H9 (cell line): ENCODE measurements at regions not wholly inside any gene's neighbourhood (a gene's known extent, or its start where the extent isn't known, plus 50 kb on each side); places are given as distances from the start of the nearest gene placed in this dataset.

Experiments
- DNase-seq: peaks from one replicate; pipeline ENCODE4 v3.0.0-alpha.2; 2017
- H2AFZ ChIP-seq: one replicate; pipeline ENCODE4 v1.6.1; 2013; ENCODE audit warnings: mild to moderate bottlenecking, low read length, control low read depth, moderate library complexity
- H2AK5ac ChIP-seq: 2 replicates; pipeline ENCODE4 v1.6.1; 2013; ENCODE audit warnings: low read length, control low read depth, mixed read lengths; ENCODE audit not compliant: insufficient read length
- H2BK120ac ChIP-seq: one replicate; pipeline ENCODE4 v1.6.1; 2013; ENCODE audit warnings: low read depth, mild to moderate bottlenecking, low read length, control low read depth, inconsistent platforms; ENCODE audit not compliant: poor library complexity, severe bottlenecking
- H2BK12ac ChIP-seq: 2 replicates; pipeline ENCODE4 v1.6.1; 2013; ENCODE audit warnings: low read length, control low read depth, mixed read lengths, low read depth; ENCODE audit not compliant: insufficient read length
- H2BK15ac ChIP-seq: 2 replicates; pipeline ENCODE4 v1.6.1; 2013; ENCODE audit warnings: low read depth, low read length, control low read depth
- H2BK20ac ChIP-seq: one replicate; pipeline ENCODE4 v1.6.1; 2013; ENCODE audit warnings: low read depth, mild to moderate bottlenecking, low read length, control low read depth, inconsistent platforms; ENCODE audit not compliant: poor library complexity, severe bottlenecking
- H2BK5ac ChIP-seq: 2 replicates; pipeline ENCODE4 v1.6.1; 2013; ENCODE audit warnings: low read length, control low read depth, mixed read lengths; ENCODE audit not compliant: insufficient read length
- H3K14ac ChIP-seq: 2 replicates; pipeline ENCODE4 v1.6.1; 2013; ENCODE audit warnings: low read length, control low read depth; ENCODE audit not compliant: insufficient read depth
- H3K18ac ChIP-seq: 2 replicates; pipeline ENCODE4 v1.6.1; 2013; ENCODE audit warnings: low read depth, mild to moderate bottlenecking, mixed read lengths, low read length, control low read depth; ENCODE audit not compliant: insufficient read length
- H3K23ac ChIP-seq: 2 replicates; pipeline ENCODE4 v1.6.1; 2013; ENCODE audit warnings: low read length, control low read depth, mixed read lengths, low read depth; ENCODE audit not compliant: insufficient read length
- H3K23me2 ChIP-seq: 2 replicates; pipeline ENCODE4 v1.6.1; 2013; ENCODE audit warnings: low read depth, mild to moderate bottlenecking, mixed read lengths, low read length, control low read depth; ENCODE audit not compliant: insufficient read length, poor library complexity, severe bottlenecking
- H3K27ac ChIP-seq: 2 replicates; pipeline ENCODE4 v1.5.1; 2013; ENCODE audit warnings: low read length, control low read depth, mixed read lengths, low read depth; ENCODE audit not compliant: insufficient read length
- H3K27me3 ChIP-seq: 2 replicates; pipeline ENCODE4 v1.6.1; 2013; ENCODE audit warnings: low read length, control low read depth, inconsistent platforms; ENCODE audit not compliant: insufficient read depth
- H3K4ac ChIP-seq: 2 replicates; pipeline ENCODE4 v1.6.1; 2013; ENCODE audit warnings: low read depth, mild to moderate bottlenecking, control low read depth, inconsistent platforms, low read length, moderate library complexity
- H3K4me1 ChIP-seq: 2 replicates; pipeline ENCODE4 v1.6.1; 2013; ENCODE audit warnings: low read length, control low read depth, inconsistent platforms; ENCODE audit not compliant: insufficient read depth
- H3K4me2 ChIP-seq: 2 replicates; pipeline ENCODE4 v1.6.1; 2013; ENCODE audit warnings: low read length, control low read depth, mixed read lengths; ENCODE audit not compliant: insufficient read length, insufficient read depth
- H3K56ac ChIP-seq: 2 replicates; pipeline ENCODE4 v1.6.1; 2013; ENCODE audit warnings: low read depth, mild to moderate bottlenecking, mixed read lengths, low read length, control low read depth; ENCODE audit not compliant: insufficient read length
- H3K79me1 ChIP-seq: 2 replicates; pipeline ENCODE4 v1.6.1; 2013; ENCODE audit warnings: low read depth, mild to moderate bottlenecking, moderate library complexity, low read length, control low read depth, inconsistent platforms; ENCODE audit not compliant: insufficient read depth, poor library complexity, severe bottlenecking
- H3K79me2 ChIP-seq: 2 replicates; pipeline ENCODE4 v1.6.1; 2013; ENCODE audit warnings: low read length, control low read depth, inconsistent platforms; ENCODE audit not compliant: insufficient read depth
- H3K9ac ChIP-seq: 2 replicates; pipeline ENCODE4 v1.6.1; 2013; ENCODE audit warnings: low read length, control low read depth, mixed read lengths; ENCODE audit not compliant: insufficient read length; ENCODE audit errors: extremely low read depth
- H3K9me3 ChIP-seq: one replicate; pipeline ENCODE4 v1.6.1; 2013; ENCODE audit warnings: low read depth, low read length, inconsistent platforms; ENCODE audit not compliant: control insufficient read depth
- H3T11ph ChIP-seq: one replicate; pipeline ENCODE4 v1.6.1; 2013; ENCODE audit warnings: mild to moderate bottlenecking, low read length, control low read depth, inconsistent platforms
- H4K20me1 ChIP-seq: one replicate; pipeline ENCODE4 v1.6.1; 2013; ENCODE audit not compliant: control insufficient read depth, insufficient read length, insufficient read depth
- H4K5ac ChIP-seq: 2 replicates; pipeline ENCODE4 v1.6.1; 2013; ENCODE audit warnings: low read depth, mild to moderate bottlenecking, mixed read lengths, low read length, control low read depth; ENCODE audit not compliant: insufficient read length
- H4K8ac ChIP-seq: replicated peaks from 2 replicates; pipeline ENCODE4 v1.6.1; 2013; ENCODE audit warnings: low read length, control low read depth, mixed read lengths, low read depth; ENCODE audit not compliant: insufficient read length
- H4K91ac ChIP-seq: 2 replicates; pipeline ENCODE4 v1.6.1; 2013; ENCODE audit warnings: low read depth, mild to moderate bottlenecking, moderate library complexity, mixed read lengths, low read length, control low read depth; ENCODE audit not compliant: insufficient read length
- H3K27ac Mint-ChIP-seq, 3 experiments: 2 replicates in 2 of 3; 3 replicates in 1 of 3; pipeline ENCODE4 v1.8.0; 2020 to 2021; ENCODE audit warnings: mixed read lengths in 3 of 3, mild to moderate bottlenecking in 1 of 3, moderate library complexity in 1 of 3
- H3K27me3 Mint-ChIP-seq: 2 replicates; pipeline ENCODE4 v1.8.0; 2021; ENCODE audit warnings: low read depth, mild to moderate bottlenecking, moderate library complexity, mixed read lengths
- H3K36me3 Mint-ChIP-seq, 3 experiments: 2 replicates in 2 of 3; 3 replicates in 1 of 3; pipeline ENCODE4 v1.8.0; 2020 to 2021; ENCODE audit warnings: low read depth in 3 of 3, mixed read lengths in 3 of 3; ENCODE audit not compliant: insufficient read depth in 1 of 3
- H3K4me1 Mint-ChIP-seq, 2 experiments: 2 replicates each; pipeline ENCODE4 v1.8.0; 2020; ENCODE audit warnings: mixed read lengths in 2 of 2
- H3K4me3 Mint-ChIP-seq, 2 experiments: 2 replicates in 1 of 2; 3 replicates in 1 of 2; pipeline ENCODE4 v1.8.0; 2020 to 2021; ENCODE audit warnings: mild to moderate bottlenecking in 2 of 2, mixed read lengths in 2 of 2, moderate library complexity in 1 of 2
- H3K9me3 Mint-ChIP-seq, 2 experiments: 2 replicates in 1 of 2; 3 replicates in 1 of 2; pipeline ENCODE4 v1.8.0; 2020; ENCODE audit warnings: mild to moderate bottlenecking in 2 of 2, mixed read lengths in 2 of 2, moderate library complexity in 1 of 2
- TF ChIP-seq, protein P1 (sequence below): fragments of 200-600 bp; sonication (generic); conservative IDR thresholded peaks from 3 replicates; pipeline ENCODE4 v1.8.0; 2021; ENCODE audit warnings: antibody characterized with exemption, mild to moderate bottlenecking

DNA sequence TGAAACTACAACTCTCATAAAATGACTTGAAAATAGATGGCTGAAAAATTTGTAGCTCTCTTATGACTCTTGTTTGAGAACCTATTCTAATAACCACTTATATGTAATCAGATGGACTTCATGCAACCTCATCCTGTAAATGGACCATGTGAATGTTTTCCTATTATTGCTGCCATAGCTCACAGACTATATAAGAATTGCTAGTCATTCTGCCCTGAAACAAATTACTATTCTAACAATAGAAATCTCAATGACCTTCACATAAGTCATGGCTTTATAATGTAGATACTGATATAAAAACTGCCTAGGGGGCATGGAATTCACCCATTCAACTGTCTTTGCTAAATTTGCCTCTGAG lies 1111.0 kb upstream of the ATXN8OS start:
- no peak overlapping the region for H4K5ac ChIP-seq
- TF ChIP-seq, protein P1, sequence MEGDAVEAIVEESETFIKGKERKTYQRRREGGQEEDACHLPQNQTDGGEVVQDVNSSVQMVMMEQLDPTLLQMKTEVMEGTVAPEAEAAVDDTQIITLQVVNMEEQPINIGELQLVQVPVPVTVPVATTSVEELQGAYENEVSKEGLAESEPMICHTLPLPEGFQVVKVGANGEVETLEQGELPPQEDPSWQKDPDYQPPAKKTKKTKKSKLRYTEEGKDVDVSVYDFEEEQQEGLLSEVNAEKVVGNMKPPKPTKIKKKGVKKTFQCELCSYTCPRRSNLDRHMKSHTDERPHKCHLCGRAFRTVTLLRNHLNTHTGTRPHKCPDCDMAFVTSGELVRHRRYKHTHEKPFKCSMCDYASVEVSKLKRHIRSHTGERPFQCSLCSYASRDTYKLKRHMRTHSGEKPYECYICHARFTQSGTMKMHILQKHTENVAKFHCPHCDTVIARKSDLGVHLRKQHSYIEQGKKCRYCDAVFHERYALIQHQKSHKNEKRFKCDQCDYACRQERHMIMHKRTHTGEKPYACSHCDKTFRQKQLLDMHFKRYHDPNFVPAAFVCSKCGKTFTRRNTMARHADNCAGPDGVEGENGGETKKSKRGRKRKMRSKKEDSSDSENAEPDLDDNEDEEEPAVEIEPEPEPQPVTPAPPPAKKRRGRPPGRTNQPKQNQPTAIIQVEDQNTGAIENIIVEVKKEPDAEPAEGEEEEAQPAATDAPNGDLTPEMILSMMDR: no peak
- no peaks in the 10 kb centered on the region for H3K79me1 ChIP-seq
- H3K27ac ChIP-seq: no peak overlapping the region
- no peak for DNase-seq
- no peak overlapping the region for H2AK5ac ChIP-seq
- H2BK120ac ChIP-seq: no peak overlapping the region
- no peaks in the 10 kb centered on the region for H3K9me3 ChIP-seq
- H4K8ac ChIP-seq: no peak overlapping the region
- H2AFZ ChIP-seq: no peak overlapping the region
- peaks cover 16% of the 10 kb centered on the region in 2 experiments for H3K4me1 Mint-ChIP-seq
- no peak overlapping the region for H3K4me2 ChIP-seq
- no peaks in the 10 kb centered on the region for H3K27me3 Mint-ChIP-seq
- no peaks in the 10 kb centered on the region for H3K27me3 ChIP-seq
- H2BK20ac ChIP-seq: no peak overlapping the region
- no peak overlapping the region for H3K56ac ChIP-seq
- H3K9me3 Mint-ChIP-seq: peaks cover 12 to 19% of the 10 kb centered on the region in 2 experiments
- H3K23ac ChIP-seq: no peak overlapping the region
- no peak overlapping the region for H3K4me3 Mint-ChIP-seq
- H2BK15ac ChIP-seq: no peak overlapping the region
- H3K18ac ChIP-seq: no peak overlapping the region
- H3K23me2 ChIP-seq: no peaks in the 10 kb centered on the region
- H2BK5ac ChIP-seq: no peak overlapping the region
- no peak overlapping the region for H4K91ac ChIP-seq
- H3K9ac ChIP-seq: no peak overlapping the region
- H3K4ac ChIP-seq: no peak overlapping the region
- H3K14ac ChIP-seq: no peak overlapping the region
- H2BK12ac ChIP-seq: no peak overlapping the region
- no peaks in the 10 kb centered on the region; the same call in 1 of the 2 replicates for H3K4me1 ChIP-seq
- H3K79me2 ChIP-seq: no peaks in the 10 kb centered on the region
- peak overlapping the region in 1 of 3 experiments; percentile 55; a peak in 2 of 7 replicates for H3K27ac Mint-ChIP-seq
- H3K36me3 Mint-ChIP-seq: peaks cover 12 to 19% (median 13%) of the 10 kb centered on the region in 3 experiments; a peak in 5 of 7 replicates
- H3T11ph ChIP-seq: no peak overlapping the region
- H4K20me1 ChIP-seq: no peaks in the 10 kb centered on the region
